Peyer's patch (tissue), 4 donors: ENCODE measurements at regions not wholly inside any gene's neighbourhood (a gene's known extent, or its start where the extent isn't known, plus 50 kb on each side); places are given as distances from the start of the nearest gene placed in this dataset.

Source experiments
- POLR2A ChIP-seq, 2 donors: fragments of 450-650 bp; IDR thresholded peaks; one replicate each; pipeline ENCODE4 v1.5.1; 2017; ENCODE audit warnings: antibody characterized with exemption in 2 of 2, mild to moderate bottlenecking in 2 of 2, moderate library complexity in 2 of 2
- TF ChIP-seq, protein P1 (sequence below), 6 experiments: fragments of 450-650 bp in 4 of 6; fragments of 200-600 bp in 2 of 6; sonication (generic) in 1 of 6; IDR thresholded peaks; one replicate each; pipeline ENCODE4 v1.5.1; 2017 to 2019; ENCODE audit warnings: antibody characterized with exemption in 6 of 6, mild to moderate bottlenecking in 3 of 6, moderate library complexity in 1 of 6

DNA sequence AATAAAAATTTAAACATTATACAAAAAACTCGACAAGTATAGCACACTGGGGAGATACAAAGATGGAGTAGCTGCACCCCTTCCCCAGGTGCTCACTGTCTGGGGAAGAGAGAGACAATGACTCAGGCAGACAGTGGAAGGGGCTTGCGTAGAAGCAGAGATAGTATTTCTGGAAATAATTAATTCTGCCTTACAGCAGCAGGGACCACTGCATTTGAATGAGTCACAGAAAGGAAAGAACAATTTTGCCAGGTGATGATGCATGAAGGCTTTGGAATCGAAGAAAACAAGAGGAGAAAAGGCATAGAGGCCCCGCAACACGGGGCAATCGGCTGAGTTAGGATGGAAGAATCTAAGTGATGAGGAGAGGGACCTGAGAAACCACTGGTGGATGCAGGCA, 447.4 kb downstream of the EFNB2 start:
- TF ChIP-seq, protein P1, sequence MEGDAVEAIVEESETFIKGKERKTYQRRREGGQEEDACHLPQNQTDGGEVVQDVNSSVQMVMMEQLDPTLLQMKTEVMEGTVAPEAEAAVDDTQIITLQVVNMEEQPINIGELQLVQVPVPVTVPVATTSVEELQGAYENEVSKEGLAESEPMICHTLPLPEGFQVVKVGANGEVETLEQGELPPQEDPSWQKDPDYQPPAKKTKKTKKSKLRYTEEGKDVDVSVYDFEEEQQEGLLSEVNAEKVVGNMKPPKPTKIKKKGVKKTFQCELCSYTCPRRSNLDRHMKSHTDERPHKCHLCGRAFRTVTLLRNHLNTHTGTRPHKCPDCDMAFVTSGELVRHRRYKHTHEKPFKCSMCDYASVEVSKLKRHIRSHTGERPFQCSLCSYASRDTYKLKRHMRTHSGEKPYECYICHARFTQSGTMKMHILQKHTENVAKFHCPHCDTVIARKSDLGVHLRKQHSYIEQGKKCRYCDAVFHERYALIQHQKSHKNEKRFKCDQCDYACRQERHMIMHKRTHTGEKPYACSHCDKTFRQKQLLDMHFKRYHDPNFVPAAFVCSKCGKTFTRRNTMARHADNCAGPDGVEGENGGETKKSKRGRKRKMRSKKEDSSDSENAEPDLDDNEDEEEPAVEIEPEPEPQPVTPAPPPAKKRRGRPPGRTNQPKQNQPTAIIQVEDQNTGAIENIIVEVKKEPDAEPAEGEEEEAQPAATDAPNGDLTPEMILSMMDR (IDR thresholded peaks at IDR 0.05) = no peak
- no peak for TF ChIP-seq POLR2A (IDR thresholded peaks at IDR 0.05)
